GM12878 (cell line): ENCODE measurements at regions not wholly inside any gene's neighbourhood (a gene's known extent, or its start where the extent isn't known, plus 50 kb on each side); places are given as distances from the start of the nearest gene placed in this dataset.

Experiments
- CTCF ChIP-seq, 3 experiments: IDR thresholded peaks in 2 of 3; conservative IDR thresholded peaks in 1 of 3; 2 replicates each; pipeline ENCODE4 v1.5.1; 2011; ENCODE audit warnings: low read depth in 3 of 3, low read length in 3 of 3, mild to moderate bottlenecking in 3 of 3, control low read depth in 2 of 3, moderate library complexity in 2 of 3, inconsistent platforms in 1 of 3, mixed read lengths in 1 of 3; ENCODE audit not compliant: control insufficient read depth in 2 of 3, insufficient read depth in 1 of 3; ENCODE audit errors: extremely low read depth in 1 of 3
- EED ChIP-seq: sonication (generic); IDR thresholded peaks from 2 replicates; pipeline ENCODE4 v1.6.1; 2016; ENCODE audit warnings: antibody characterized with exemption, low read depth
- EP300 ChIP-seq, 2 experiments: fragments of 150-350 bp in 1 of 2; IDR thresholded peaks; 2 replicates each; pipeline ENCODE4 v1.6.1; 2011 to 2012; ENCODE audit warnings: low read depth in 2 of 2, low read length in 2 of 2, borderline replicate concordance in 1 of 2, improper control_type of control experiment in 1 of 2, inconsistent platforms in 1 of 2; ENCODE audit not compliant: control insufficient read depth in 1 of 2
- MAX ChIP-seq: IDR thresholded peaks from 2 replicates; pipeline ENCODE4 v1.6.1; 2012; ENCODE audit warnings: low read depth, low read length, improper control_type of control experiment
- MXI1 ChIP-seq: fragments of 150-350 bp; IDR thresholded peaks from 2 replicates; pipeline ENCODE4 v1.6.1; 2011; ENCODE audit warnings: low read depth, mild to moderate bottlenecking, inconsistent platforms, low read length, improper control_type of control experiment
- RAD21 ChIP-seq: IDR thresholded peaks from 2 replicates; pipeline ENCODE4 v1.6.1; 2011; ENCODE audit warnings: mild to moderate bottlenecking, low read depth, low read length, moderate library complexity; ENCODE audit not compliant: insufficient read depth

- TF ChIP-seq EP300 (IDR thresholded peaks at IDR 0.05; ENCODE audit: borderline replicate concordance in 1 of 2, control insufficient read depth in 1 of 2, low read depth in 2 of 2, low read length in 2 of 2) = no peak
- TF ChIP-seq CTCF (IDR thresholded peaks at IDR 0.05 in 2 of 3, conservative IDR thresholded peaks at IDR 0.05 in 1 of 3; ENCODE audit: control insufficient read depth in 2 of 3, extremely low read depth in 1 of 3, insufficient read depth in 1 of 3, low read depth in 3 of 3, low read length in 3 of 3) = no peak
- no peak for TF ChIP-seq EED
- TF ChIP-seq MAX = no peak
- TF ChIP-seq MXI1 = no peak
- TF ChIP-seq RAD21 = no peak
Observed at GRCh38 chr13:104525467-104525866, 1459.2 kb upstream of the SLC10A2 start.
